WERI-Rb-1 (cell line): ENCODE measurements at regions not wholly inside any gene's neighbourhood (a gene's known extent, or its start where the extent isn't known, plus 50 kb on each side); places are given as distances from the start of the nearest gene placed in this dataset.

Source experiments
- DNase-seq: peaks from one replicate; pipeline ENCODE4 v3.0.0-alpha.2; 2020
- H3K27ac ChIP-seq: fragments of 250-450 bp; sonication (Bioruptor Pico); 2 replicates; pipeline ENCODE4 v1.5.1; 2020; ENCODE audit warnings: mild to moderate bottlenecking, moderate library complexity
- H3K27me3 ChIP-seq: fragments of 250-450 bp; sonication (Bioruptor Pico); 2 replicates; pipeline ENCODE4 v1.5.1; 2021; ENCODE audit warnings: mild to moderate bottlenecking, low read depth, moderate library complexity; ENCODE audit not compliant: insufficient read depth, severe bottlenecking
- H3K36me3 ChIP-seq: fragments of 250-450 bp; sonication (Bioruptor Pico); 2 replicates; pipeline ENCODE4 v1.5.1; 2020; ENCODE audit warnings: mild to moderate bottlenecking, moderate library complexity
- H3K4me3 ChIP-seq: 2 replicates; pipeline ENCODE4 v1.5.1; 2011; ENCODE audit warnings: low read depth, mild to moderate bottlenecking, control low read depth, low read length
- H3K9me3 ChIP-seq: fragments of 250-450 bp; sonication (Bioruptor Pico); 2 replicates; pipeline ENCODE4 v1.5.1; 2021; ENCODE audit warnings: mild to moderate bottlenecking, moderate library complexity; ENCODE audit not compliant: severe bottlenecking
- TF ChIP-seq, protein P1 (sequence below): IDR thresholded peaks from 2 replicates; pipeline ENCODE4 v1.5.1; 2011; ENCODE audit warnings: low read depth, mild to moderate bottlenecking, control low read depth, inconsistent platforms, low read length

DNA sequence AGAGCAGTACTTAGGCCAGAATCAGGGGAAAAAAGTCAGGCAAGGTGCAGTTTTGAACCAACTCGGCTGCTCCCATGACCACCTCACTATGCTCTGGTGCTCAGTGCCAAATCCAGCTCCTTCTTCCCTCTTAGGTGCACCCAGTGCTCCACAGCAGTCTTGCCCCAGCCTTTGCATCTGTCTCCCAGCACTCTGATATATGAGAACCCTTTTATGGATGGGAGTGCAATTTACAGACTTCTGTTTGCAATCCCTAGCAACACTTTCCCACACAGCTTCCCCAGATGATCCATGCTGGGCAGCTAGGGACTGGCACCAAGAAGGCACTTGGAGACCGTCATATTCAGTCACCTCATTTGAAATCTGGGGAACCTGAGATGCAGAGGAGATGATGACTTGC lies 267.9 kb upstream of the CCL2 start:
- H3K27ac ChIP-seq, result peak overlapping the region; percentile 45
- TF ChIP-seq, protein P1, sequence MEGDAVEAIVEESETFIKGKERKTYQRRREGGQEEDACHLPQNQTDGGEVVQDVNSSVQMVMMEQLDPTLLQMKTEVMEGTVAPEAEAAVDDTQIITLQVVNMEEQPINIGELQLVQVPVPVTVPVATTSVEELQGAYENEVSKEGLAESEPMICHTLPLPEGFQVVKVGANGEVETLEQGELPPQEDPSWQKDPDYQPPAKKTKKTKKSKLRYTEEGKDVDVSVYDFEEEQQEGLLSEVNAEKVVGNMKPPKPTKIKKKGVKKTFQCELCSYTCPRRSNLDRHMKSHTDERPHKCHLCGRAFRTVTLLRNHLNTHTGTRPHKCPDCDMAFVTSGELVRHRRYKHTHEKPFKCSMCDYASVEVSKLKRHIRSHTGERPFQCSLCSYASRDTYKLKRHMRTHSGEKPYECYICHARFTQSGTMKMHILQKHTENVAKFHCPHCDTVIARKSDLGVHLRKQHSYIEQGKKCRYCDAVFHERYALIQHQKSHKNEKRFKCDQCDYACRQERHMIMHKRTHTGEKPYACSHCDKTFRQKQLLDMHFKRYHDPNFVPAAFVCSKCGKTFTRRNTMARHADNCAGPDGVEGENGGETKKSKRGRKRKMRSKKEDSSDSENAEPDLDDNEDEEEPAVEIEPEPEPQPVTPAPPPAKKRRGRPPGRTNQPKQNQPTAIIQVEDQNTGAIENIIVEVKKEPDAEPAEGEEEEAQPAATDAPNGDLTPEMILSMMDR, result no peak
- peak; percentile 19 for DNase-seq
- H3K27me3 ChIP-seq, result no peaks in the 10 kb centered on the region
- H3K4me3 ChIP-seq, result no peak overlapping the region
- no peaks in the 10 kb centered on the region for H3K9me3 ChIP-seq
- H3K36me3 ChIP-seq, result no peaks in the 10 kb centered on the region

DNA sequence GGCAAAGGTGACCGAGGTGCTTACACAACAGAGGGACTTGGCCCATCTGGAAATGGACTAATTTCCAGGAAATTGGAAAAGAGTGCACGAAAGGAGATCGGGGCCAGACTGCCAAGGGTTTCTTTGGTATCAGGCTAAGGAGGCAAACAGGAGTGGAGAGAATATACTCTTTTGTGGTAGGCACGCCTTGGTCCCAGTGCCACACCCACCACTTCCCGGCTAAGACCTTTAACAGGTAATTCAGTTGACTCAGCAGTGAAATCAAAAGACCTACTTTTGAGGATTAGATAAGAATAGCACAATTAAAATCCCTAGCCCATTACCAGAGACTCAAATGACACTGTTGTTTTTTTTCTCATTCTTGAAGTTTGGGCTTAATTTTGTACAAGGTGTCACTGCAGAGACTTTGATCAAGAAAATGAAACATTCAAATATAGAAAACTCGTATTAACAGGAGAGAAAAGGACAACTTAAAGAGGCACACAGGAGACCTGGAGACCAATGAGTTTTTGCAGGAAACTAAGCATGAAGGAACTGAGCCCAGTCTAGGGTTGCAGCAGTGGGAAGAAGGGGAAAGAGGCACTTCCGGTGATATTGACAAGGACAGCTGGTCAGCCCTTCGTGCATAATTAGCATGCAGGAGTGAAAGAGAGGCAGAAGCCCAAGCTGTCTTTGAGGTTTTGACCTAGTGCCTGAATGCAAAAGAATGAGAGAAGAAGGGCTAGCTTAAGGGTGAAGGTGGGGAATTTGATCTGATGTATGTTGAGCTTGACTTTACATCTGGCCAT lies 265.5 kb upstream of the CCL2 start:
- TF ChIP-seq, protein P1, result no peak
- no peak overlapping the region for H3K4me3 ChIP-seq
- no peak overlapping the region for H3K27ac ChIP-seq

DNA sequence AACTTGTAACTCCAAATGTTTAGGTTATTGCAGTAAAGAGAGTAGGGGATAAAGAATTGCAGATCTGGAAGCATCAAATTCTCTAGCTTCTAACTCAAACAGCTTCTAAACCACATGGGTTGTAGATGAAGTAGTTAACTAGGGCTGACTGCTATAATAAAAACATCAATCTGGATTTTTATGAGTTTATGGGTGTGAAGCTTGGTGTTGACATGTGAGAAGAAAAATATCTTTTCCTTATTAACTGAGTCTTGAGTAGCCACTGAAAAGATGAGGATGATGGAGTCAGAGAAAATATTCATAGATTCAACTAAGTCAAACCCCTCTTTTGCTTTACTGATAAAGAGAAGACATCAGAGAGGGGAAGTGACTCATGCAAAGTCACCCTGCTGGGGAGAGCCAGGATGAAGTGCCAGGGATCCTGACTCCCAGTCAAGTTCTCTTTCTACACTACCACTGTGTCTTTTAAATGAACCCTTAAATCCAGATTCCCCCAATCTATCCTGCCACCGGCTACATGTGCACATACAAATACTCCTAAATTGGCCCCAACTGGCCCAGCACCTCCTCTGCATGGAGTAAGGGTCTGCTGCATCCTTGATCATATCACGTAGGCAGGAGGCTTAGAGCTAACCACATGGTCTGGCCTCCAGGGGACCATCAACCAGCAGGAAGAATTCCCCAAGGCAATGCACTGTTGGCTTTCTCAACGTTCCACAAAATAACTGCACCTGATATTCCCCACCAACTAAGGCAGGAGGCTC lies 264.0 kb upstream of the CCL2 start:
- no peak for DNase-seq
- TF ChIP-seq, protein P1, result no peak
- Histone ChIP-seq H3K4me3 (no peak overlapping the region), H3K9me3 (no peaks in the 10 kb centered on the region), H3K27ac (no peak overlapping the region), H3K36me3 (no peaks in the 10 kb centered on the region), H3K27me3 (no peaks in the 10 kb centered on the region)

More for the DNA sequence above, 265.5 kb upstream of the CCL2 start:
- Histone ChIP-seq H3K9me3 (no peaks in the 10 kb centered on the region), H3K27me3 (no peaks in the 10 kb centered on the region), H3K36me3 (no peaks in the 10 kb centered on the region)
- no peak for DNase-seq

DNA sequence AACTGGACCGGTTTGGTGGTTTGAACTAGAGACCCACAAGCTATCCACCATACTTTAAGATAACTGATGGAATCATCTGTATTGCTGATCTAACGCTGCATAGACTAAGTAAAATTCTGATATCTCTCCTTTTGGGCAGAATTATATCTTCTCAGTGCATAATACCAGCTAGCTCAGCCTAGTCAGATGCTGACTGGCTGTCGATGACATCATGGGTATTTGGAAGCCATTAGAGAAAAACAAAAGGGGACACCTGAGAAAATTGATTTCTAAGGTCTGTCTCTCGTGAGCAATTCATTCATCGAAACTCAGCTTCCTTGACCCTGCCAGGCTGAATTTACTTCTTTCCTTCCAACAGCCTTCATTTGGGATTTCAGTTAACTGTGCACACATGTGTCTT lies 263.0 kb upstream of the CCL2 start:
- H3K27ac ChIP-seq, result no peak overlapping the region
- TF ChIP-seq, protein P1, result no peak
- H3K27me3 ChIP-seq, result no peaks in the 10 kb centered on the region
- H3K36me3 ChIP-seq, result no peaks in the 10 kb centered on the region
- no peak for DNase-seq
- H3K9me3 ChIP-seq, result no peaks in the 10 kb centered on the region
- H3K4me3 ChIP-seq, result no peak overlapping the region

DNA sequence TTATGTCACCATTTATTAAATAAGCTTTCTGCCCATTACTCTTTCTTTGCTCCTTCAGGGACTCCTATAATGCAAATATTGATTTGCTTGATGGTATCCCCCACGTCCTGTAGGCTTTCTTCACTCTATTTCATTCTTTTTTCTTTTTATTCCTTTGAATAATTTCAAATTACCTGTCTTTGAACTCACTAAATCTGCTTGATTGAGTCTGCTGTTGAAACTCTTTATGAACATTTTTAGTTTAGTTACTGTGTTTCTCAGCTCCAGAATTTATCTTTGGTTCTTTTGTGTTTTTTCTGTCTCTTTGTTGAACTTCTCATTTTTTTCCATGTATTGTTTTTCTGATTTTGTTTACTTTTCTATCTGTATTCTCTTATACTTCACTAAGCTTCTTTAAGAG lies 254.4 kb upstream of the CCL2 start:
- H3K27ac ChIP-seq, result no peak overlapping the region

More for the DNA sequence above, 254.4 kb upstream of the CCL2 start:
- TF ChIP-seq, protein P1, result no peak
- DNase-seq, result no peak
- Histone ChIP-seq H3K36me3 (no peaks in the 10 kb centered on the region), H3K9me3 (peaks cover 8% of the 10 kb centered on the region), H3K4me3 (no peak overlapping the region), H3K27me3 (no peaks in the 10 kb centered on the region)
